ENCODE measurements at regions not wholly inside any gene's neighbourhood (a gene's known extent, or its start where the extent isn't known, plus 50 kb on each side); places are given as distances from the start of the nearest gene placed in this dataset.

- H3K36me3 ChIP-seq (ENCODE audit: insufficient read depth, low read length) = no peaks in the 10 kb centered on the region
- H3K79me2 ChIP-seq (ENCODE audit: insufficient read depth, low read length) = no peaks in the 10 kb centered on the region
- H3K9ac ChIP-seq (ENCODE audit: low read length) = no peak overlapping the region
- no peaks in the 10 kb centered on the region for H3K9me2 ChIP-seq (ENCODE audit: low read depth, low read length)
- H3K4me2 ChIP-seq (ENCODE audit: low read length) = no peak overlapping the region
- no peak overlapping the region for H3K27ac ChIP-seq (ENCODE audit: low read depth, low read length, poor library complexity, severe bottlenecking)
- H3K4me3 ChIP-seq (ENCODE audit: low read depth, low read length, poor library complexity, severe bottlenecking) = no peak overlapping the region
- H4K20me1 ChIP-seq (ENCODE audit: insufficient read depth, low read length) = no peaks in the 10 kb centered on the region
- H3K4me1 ChIP-seq (ENCODE audit: insufficient read depth, low read length, severe bottlenecking) = no peaks in the 10 kb centered on the region
- no peak overlapping the region for H2AFZ ChIP-seq (ENCODE audit: low read length)
- TF ChIP-seq EZH2 (IDR thresholded peaks at IDR 0.05; ENCODE audit: borderline replicate concordance, low read length) (no peak), CTCF (IDR thresholded peaks at IDR 0.05; ENCODE audit: low read length) (no peak)
- no peaks in the 10 kb centered on the region for H3K27me3 ChIP-seq (ENCODE audit: insufficient read depth, low read length)
- no peaks in the 10 kb centered on the region for H3K9me3 ChIP-seq (ENCODE audit: low read length)
- no peaks in the 10 kb centered on the region for H3F3A ChIP-seq (ENCODE audit: insufficient read depth, low read length)
These were observed 268.8 kb upstream of the CNTN3 start for GRCh38 chr3:74883222-74883621.

- H4K20me1 ChIP-seq (ENCODE audit: insufficient read depth, low read length) = no peaks in the 10 kb centered on the region
- H3K9me2 ChIP-seq (ENCODE audit: low read depth, low read length) = no peaks in the 10 kb centered on the region
- H3K9me3 ChIP-seq (ENCODE audit: low read length) = no peaks in the 10 kb centered on the region
- H3K4me3 ChIP-seq (ENCODE audit: low read depth, low read length, poor library complexity, severe bottlenecking) = no peak overlapping the region
- no peaks in the 10 kb centered on the region for H3K79me2 ChIP-seq (ENCODE audit: insufficient read depth, low read length)
- no peaks in the 10 kb centered on the region for H3K27me3 ChIP-seq (ENCODE audit: insufficient read depth, low read length)
- TF ChIP-seq CTCF (IDR thresholded peaks at IDR 0.05; ENCODE audit: low read length) (no peak), EZH2 (IDR thresholded peaks at IDR 0.05; ENCODE audit: borderline replicate concordance, low read length) (no peak)
- H3F3A ChIP-seq (ENCODE audit: insufficient read depth, low read length) = no peaks in the 10 kb centered on the region
- H3K9ac ChIP-seq (ENCODE audit: low read length) = no peak overlapping the region
- H2AFZ ChIP-seq (ENCODE audit: low read length) = no peak overlapping the region
- H3K4me2 ChIP-seq (ENCODE audit: low read length) = no peak overlapping the region
- H3K27ac ChIP-seq (ENCODE audit: low read depth, low read length, poor library complexity, severe bottlenecking) = no peak overlapping the region
- H3K4me1 ChIP-seq (ENCODE audit: insufficient read depth, low read length, severe bottlenecking) = no peaks in the 10 kb centered on the region
- H3K36me3 ChIP-seq (ENCODE audit: insufficient read depth, low read length) = no peaks in the 10 kb centered on the region
These were observed 265.8 kb upstream of the CNTN3 start for GRCh38 chr3:74880237-74880636.

- H4K20me1 ChIP-seq (ENCODE audit: insufficient read depth, low read length) = no peaks in the 10 kb centered on the region
- H3K4me3 ChIP-seq (ENCODE audit: low read depth, low read length, poor library complexity, severe bottlenecking) = no peak overlapping the region
- no peaks in the 10 kb centered on the region for H3F3A ChIP-seq (ENCODE audit: insufficient read depth, low read length)
- no peaks in the 10 kb centered on the region for H3K4me1 ChIP-seq (ENCODE audit: insufficient read depth, low read length, severe bottlenecking)
- H3K27me3 ChIP-seq (ENCODE audit: insufficient read depth, low read length) = no peaks in the 10 kb centered on the region
- H3K27ac ChIP-seq (ENCODE audit: low read depth, low read length, poor library complexity, severe bottlenecking) = no peak overlapping the region
- no peak overlapping the region for H3K9ac ChIP-seq (ENCODE audit: low read length)
- H2AFZ ChIP-seq (ENCODE audit: low read length) = no peak overlapping the region
- H3K36me3 ChIP-seq (ENCODE audit: insufficient read depth, low read length) = no peaks in the 10 kb centered on the region
- H3K9me3 ChIP-seq (ENCODE audit: low read length) = no peaks in the 10 kb centered on the region
- TF ChIP-seq EZH2 (IDR thresholded peaks at IDR 0.05; ENCODE audit: borderline replicate concordance, low read length) (no peak), CTCF (IDR thresholded peaks at IDR 0.05; ENCODE audit: low read length) (no peak)
- no peak overlapping the region for H3K4me2 ChIP-seq (ENCODE audit: low read length)
- H3K79me2 ChIP-seq (ENCODE audit: insufficient read depth, low read length) = no peaks in the 10 kb centered on the region
- H3K9me2 ChIP-seq (ENCODE audit: low read depth, low read length) = no peaks in the 10 kb centered on the region
These were observed 252.0 kb upstream of the CNTN3 start for GRCh38 chr3:74866357-74867030.

Data from OCI-LY1 (cell line).